CD14-positive monocyte (primary cell): ENCODE measurements at regions not wholly inside any gene's neighbourhood (a gene's known extent, or its start where the extent isn't known, plus 50 kb on each side); places are given as distances from the start of the nearest gene placed in this dataset.

Experiments used
- DNase-seq, 3 donors: peaks; one replicate each; pipeline ENCODE4 v3.0.0-alpha.2; 2011 to 2022
- H2AFZ ChIP-seq: 2 replicates; pipeline ENCODE4 v1.6.0; 2012; ENCODE audit warnings: mild to moderate bottlenecking, low read depth, low read length, inconsistent platforms; ENCODE audit not compliant: insufficient read depth, poor library complexity, severe bottlenecking
- H3K27ac ChIP-seq, 2 donors: 1 replicate in 1 of 2; 2 replicates in 1 of 2; pipeline ENCODE4 v1.5.1; 2012 to 2013; ENCODE audit warnings: low read length in 2 of 2, control low read depth in 1 of 2, inconsistent platforms in 1 of 2, low read depth in 1 of 2, mild to moderate bottlenecking in 1 of 2
- H3K27me3 ChIP-seq, 2 donors: one replicate each; pipeline versions ENCODE4 v1.6.0 to v1.6.1; 2011 to 2013; ENCODE audit warnings: low read length in 2 of 2; ENCODE audit not compliant: control insufficient read depth in 2 of 2, insufficient read depth in 2 of 2
- H3K36me3 ChIP-seq, 2 donors: replicated peaks in 1 of 2; 1 replicate in 1 of 2; 2 replicates in 1 of 2; pipeline versions ENCODE4 v1.5.1 to v1.6.1; 2012 to 2013; ENCODE audit warnings: low read length in 2 of 2, control low read depth in 1 of 2, inconsistent platforms in 1 of 2, mild to moderate bottlenecking in 1 of 2; ENCODE audit not compliant: insufficient read depth in 2 of 2, control insufficient read depth in 1 of 2
- H3K4me1 ChIP-seq, 2 donors: 1 replicate in 1 of 2; 2 replicates in 1 of 2; pipeline versions ENCODE4 v1.5.1 to v1.6.1; 2012 to 2013; ENCODE audit warnings: low read length in 2 of 2, control low read depth in 1 of 2, inconsistent platforms in 1 of 2, mild to moderate bottlenecking in 1 of 2, moderate library complexity in 1 of 2; ENCODE audit not compliant: insufficient read depth in 2 of 2, control insufficient read depth in 1 of 2
- H3K4me2 ChIP-seq: replicated peaks from 2 replicates; pipeline ENCODE3; 2012; ENCODE audit warnings: low read length, moderate library complexity, mild to moderate bottlenecking; ENCODE audit not compliant: poor library complexity, severe bottlenecking; ENCODE audit errors: extremely low read depth
- H3K4me3 ChIP-seq, 3 experiments: fragments of 200-600 bp in 1 of 3; sonication (generic) in 1 of 3; replicated peaks in 1 of 3; 1 replicate in 2 of 3; 2 replicates in 1 of 3; pipeline ENCODE4 v1.5.1; 2011 to 2013; ENCODE audit warnings: low read length in 3 of 3, mild to moderate bottlenecking in 3 of 3, control low read depth in 2 of 3, low read depth in 2 of 3, inconsistent platforms in 1 of 3, moderate library complexity in 1 of 3
- H3K79me2 ChIP-seq: 2 replicates; pipeline ENCODE4 v1.6.0; 2012; ENCODE audit warnings: mild to moderate bottlenecking, control low read depth, inconsistent platforms, low read length, moderate library complexity; ENCODE audit not compliant: insufficient read depth
- H3K9ac ChIP-seq: 2 replicates; pipeline ENCODE4 v1.6.0; 2017; ENCODE audit warnings: low read length, mild to moderate bottlenecking; ENCODE audit not compliant: insufficient read depth, poor library complexity, severe bottlenecking
- H3K9me3 ChIP-seq, 2 donors: replicated peaks in 1 of 2; 1 replicate in 1 of 2; 2 replicates in 1 of 2; pipeline versions ENCODE4 v1.5.1 to v1.6.1; 2012 to 2013; ENCODE audit warnings: low read length in 2 of 2, control low read depth in 1 of 2; ENCODE audit not compliant: control insufficient read depth in 1 of 2, insufficient read depth in 1 of 2
- H4K20me1 ChIP-seq: 2 replicates; pipeline ENCODE4 v1.6.0; 2012; ENCODE audit warnings: mild to moderate bottlenecking, low read length, control low read depth, moderate library complexity; ENCODE audit not compliant: insufficient read depth
- H3K27ac Mint-ChIP-seq, 7 donors: one replicate each; pipeline ENCODE4 v1.8.0; 2020; ENCODE audit warnings: mild to moderate bottlenecking in 7 of 7, mixed read lengths in 7 of 7, moderate library complexity in 6 of 7, inconsistent platforms in 2 of 7
- H3K27me3 Mint-ChIP-seq, 3 donors: one replicate each; pipeline ENCODE4 v1.8.0; 2021 to 2022; ENCODE audit warnings: low read depth in 3 of 3, mild to moderate bottlenecking in 3 of 3, mixed read lengths in 3 of 3, moderate library complexity in 3 of 3, inconsistent platforms in 1 of 3
- H3K36me3 Mint-ChIP-seq, 2 donors: one replicate each; pipeline ENCODE4 v1.8.0; 2020; ENCODE audit warnings: mixed read lengths in 2 of 2, inconsistent platforms in 1 of 2, mild to moderate bottlenecking in 1 of 2
- H3K4me1 Mint-ChIP-seq: one replicate; pipeline ENCODE4 v1.8.0; 2020; ENCODE audit warnings: mild to moderate bottlenecking, mixed read lengths
- H3K4me3 Mint-ChIP-seq, 2 donors: one replicate each; pipeline ENCODE4 v1.8.0; 2020; ENCODE audit warnings: mild to moderate bottlenecking in 2 of 2, mixed read lengths in 2 of 2, moderate library complexity in 1 of 2
- H3K9me3 Mint-ChIP-seq, 7 donors: one replicate each; pipeline ENCODE4 v1.8.0; 2020 to 2022; ENCODE audit warnings: mixed read lengths in 7 of 7, mild to moderate bottlenecking in 6 of 7, moderate library complexity in 6 of 7, inconsistent platforms in 2 of 7
- CTCF ChIP-seq: fragments of 200-600 bp; IDR thresholded peaks from one replicate; pipeline ENCODE4 v1.8.0; 2022; ENCODE audit warnings: antibody characterized with exemption, mild to moderate bottlenecking
- WGBS: methylation state at CpG from one replicate; pipeline ENCODE4 v1.1.5; 2013; ENCODE audit warnings: missing lambda C conversion rate; ENCODE audit not compliant: insufficient coverage; 5-methylcytosine and 5-hydroxymethylcytosine counted together
- intact Hi-C, 2 donors: fragments of 100-400 bp; cut with micrococcal nuclease; formaldehyde crosslinking; loops; one replicate each; pipeline versions ENCODE4 v1.15.0 to v1.15.1; 2023

GRCh38 chr7:156347132-156347531, 293.4 kb upstream of the RNF32 start:
- no peak for TF ChIP-seq CTCF
- H3K4me3 Mint-ChIP-seq = no peak overlapping the region
- H3K4me1 Mint-ChIP-seq = no peaks in the 10 kb centered on the region
- H4K20me1 ChIP-seq = no peaks in the 10 kb centered on the region
- H3K4me2 ChIP-seq = no peak overlapping the region
- H3K36me3 Mint-ChIP-seq = no peaks in the 10 kb centered on the region
- H3K9ac ChIP-seq = no peak overlapping the region
- intact Hi-C loops = no loop called here
- H3K9me3 ChIP-seq = peaks cover 20 to 27% of the 10 kb centered on the region in 2 donors
- no peak for DNase-seq
- no peak overlapping the region for H3K27ac ChIP-seq
- no peaks in the 10 kb centered on the region for H3K4me1 ChIP-seq
- no peak overlapping the region for H3K4me3 ChIP-seq
- H3K9me3 Mint-ChIP-seq = peaks cover 0 to 12% (median 6%) of the 10 kb centered on the region in 7 donors
- H2AFZ ChIP-seq = no peak overlapping the region
- H3K79me2 ChIP-seq = no peaks in the 10 kb centered on the region
- H3K36me3 ChIP-seq = no peaks in the 10 kb centered on the region
- H3K27ac Mint-ChIP-seq = no peak overlapping the region
- no peaks in the 10 kb centered on the region for H3K27me3 ChIP-seq
- no peaks in the 10 kb centered on the region for H3K27me3 Mint-ChIP-seq
- WGBS = 85% methylated on average over 6 of the region's 12 CpGs

- 96% methylated on average over 3 of the region's 3 CpGs for WGBS
- Histone ChIP-seq H3K4me1 (no peaks in the 10 kb centered on the region), H3K9me3 (peaks cover 20 to 27% of the 10 kb centered on the region in 2 donors), H3K9ac (no peak overlapping the region), H3K27me3 (no peaks in the 10 kb centered on the region), H2AFZ (no peak overlapping the region), H4K20me1 (no peaks in the 10 kb centered on the region), H3K4me3 (no peak overlapping the region), H3K4me2 (no peak overlapping the region), H3K79me2 (no peaks in the 10 kb centered on the region), H3K36me3 (no peaks in the 10 kb centered on the region), H3K27ac (no peak overlapping the region)
- no peaks in the 10 kb centered on the region for H3K36me3 Mint-ChIP-seq
- TF ChIP-seq CTCF = no peak
- intact Hi-C loops = no loop called here
- H3K4me1 Mint-ChIP-seq = no peaks in the 10 kb centered on the region
- H3K27me3 Mint-ChIP-seq = no peaks in the 10 kb centered on the region
- H3K9me3 Mint-ChIP-seq = peaks cover 0 to 14% (median 7%) of the 10 kb centered on the region in 7 donors
- no peak overlapping the region for H3K4me3 Mint-ChIP-seq
- H3K27ac Mint-ChIP-seq = no peak overlapping the region
- no peak for DNase-seq
These were observed 296.0 kb upstream of the RNF32 start for GRCh38 chr7:156344595-156344994.
